H9 (cell line): ENCODE measurements at regions not wholly inside any gene's neighbourhood (a gene's known extent, or its start where the extent isn't known, plus 50 kb on each side); places are given as distances from the start of the nearest gene placed in this dataset.
A peak's percentile ranks its signal among the peaks of the same experiment; 100 is the strongest.
"Not testable (repeated sequence)": the region's sequence is repeated elsewhere in the genome, so short reads cannot be mapped to it uniquely, and the experiment has no call there.

Experiments
- DNase-seq: peaks from one replicate; pipeline ENCODE4 v3.0.0-alpha.2; 2017
- H2AFZ ChIP-seq: one replicate; pipeline ENCODE4 v1.6.1; 2013; ENCODE audit warnings: mild to moderate bottlenecking, low read length, control low read depth, moderate library complexity
- H2AK5ac ChIP-seq: 2 replicates; pipeline ENCODE4 v1.6.1; 2013; ENCODE audit warnings: low read length, control low read depth, mixed read lengths; ENCODE audit not compliant: insufficient read length
- H2BK120ac ChIP-seq: one replicate; pipeline ENCODE4 v1.6.1; 2013; ENCODE audit warnings: low read depth, mild to moderate bottlenecking, low read length, control low read depth, inconsistent platforms; ENCODE audit not compliant: poor library complexity, severe bottlenecking
- H2BK12ac ChIP-seq: 2 replicates; pipeline ENCODE4 v1.6.1; 2013; ENCODE audit warnings: low read length, control low read depth, mixed read lengths, low read depth; ENCODE audit not compliant: insufficient read length
- H2BK15ac ChIP-seq: 2 replicates; pipeline ENCODE4 v1.6.1; 2013; ENCODE audit warnings: low read depth, low read length, control low read depth
- H2BK20ac ChIP-seq: one replicate; pipeline ENCODE4 v1.6.1; 2013; ENCODE audit warnings: low read depth, mild to moderate bottlenecking, low read length, control low read depth, inconsistent platforms; ENCODE audit not compliant: poor library complexity, severe bottlenecking
- H2BK5ac ChIP-seq: 2 replicates; pipeline ENCODE4 v1.6.1; 2013; ENCODE audit warnings: low read length, control low read depth, mixed read lengths; ENCODE audit not compliant: insufficient read length
- H3K14ac ChIP-seq: 2 replicates; pipeline ENCODE4 v1.6.1; 2013; ENCODE audit warnings: low read length, control low read depth; ENCODE audit not compliant: insufficient read depth
- H3K18ac ChIP-seq: 2 replicates; pipeline ENCODE4 v1.6.1; 2013; ENCODE audit warnings: low read depth, mild to moderate bottlenecking, mixed read lengths, low read length, control low read depth; ENCODE audit not compliant: insufficient read length
- H3K23ac ChIP-seq: 2 replicates; pipeline ENCODE4 v1.6.1; 2013; ENCODE audit warnings: low read length, control low read depth, mixed read lengths, low read depth; ENCODE audit not compliant: insufficient read length
- H3K23me2 ChIP-seq: 2 replicates; pipeline ENCODE4 v1.6.1; 2013; ENCODE audit warnings: low read depth, mild to moderate bottlenecking, mixed read lengths, low read length, control low read depth; ENCODE audit not compliant: insufficient read length, poor library complexity, severe bottlenecking
- H3K27ac ChIP-seq: 2 replicates; pipeline ENCODE4 v1.5.1; 2013; ENCODE audit warnings: low read length, control low read depth, mixed read lengths, low read depth; ENCODE audit not compliant: insufficient read length
- H3K27me3 ChIP-seq: 2 replicates; pipeline ENCODE4 v1.6.1; 2013; ENCODE audit warnings: low read length, control low read depth, inconsistent platforms; ENCODE audit not compliant: insufficient read depth
- H3K4ac ChIP-seq: 2 replicates; pipeline ENCODE4 v1.6.1; 2013; ENCODE audit warnings: low read depth, mild to moderate bottlenecking, control low read depth, inconsistent platforms, low read length, moderate library complexity
- H3K4me1 ChIP-seq: 2 replicates; pipeline ENCODE4 v1.6.1; 2013; ENCODE audit warnings: low read length, control low read depth, inconsistent platforms; ENCODE audit not compliant: insufficient read depth
- H3K4me2 ChIP-seq: 2 replicates; pipeline ENCODE4 v1.6.1; 2013; ENCODE audit warnings: low read length, control low read depth, mixed read lengths; ENCODE audit not compliant: insufficient read length, insufficient read depth
- H3K56ac ChIP-seq: 2 replicates; pipeline ENCODE4 v1.6.1; 2013; ENCODE audit warnings: low read depth, mild to moderate bottlenecking, mixed read lengths, low read length, control low read depth; ENCODE audit not compliant: insufficient read length
- H3K79me1 ChIP-seq: 2 replicates; pipeline ENCODE4 v1.6.1; 2013; ENCODE audit warnings: low read depth, mild to moderate bottlenecking, moderate library complexity, low read length, control low read depth, inconsistent platforms; ENCODE audit not compliant: insufficient read depth, poor library complexity, severe bottlenecking
- H3K79me2 ChIP-seq: 2 replicates; pipeline ENCODE4 v1.6.1; 2013; ENCODE audit warnings: low read length, control low read depth, inconsistent platforms; ENCODE audit not compliant: insufficient read depth
- H3K9ac ChIP-seq: 2 replicates; pipeline ENCODE4 v1.6.1; 2013; ENCODE audit warnings: low read length, control low read depth, mixed read lengths; ENCODE audit not compliant: insufficient read length; ENCODE audit errors: extremely low read depth
- H3K9me3 ChIP-seq: one replicate; pipeline ENCODE4 v1.6.1; 2013; ENCODE audit warnings: low read depth, low read length, inconsistent platforms; ENCODE audit not compliant: control insufficient read depth
- H3T11ph ChIP-seq: one replicate; pipeline ENCODE4 v1.6.1; 2013; ENCODE audit warnings: mild to moderate bottlenecking, low read length, control low read depth, inconsistent platforms
- H4K20me1 ChIP-seq: one replicate; pipeline ENCODE4 v1.6.1; 2013; ENCODE audit not compliant: control insufficient read depth, insufficient read length, insufficient read depth
- H4K5ac ChIP-seq: 2 replicates; pipeline ENCODE4 v1.6.1; 2013; ENCODE audit warnings: low read depth, mild to moderate bottlenecking, mixed read lengths, low read length, control low read depth; ENCODE audit not compliant: insufficient read length
- H4K8ac ChIP-seq: replicated peaks from 2 replicates; pipeline ENCODE4 v1.6.1; 2013; ENCODE audit warnings: low read length, control low read depth, mixed read lengths, low read depth; ENCODE audit not compliant: insufficient read length
- H4K91ac ChIP-seq: 2 replicates; pipeline ENCODE4 v1.6.1; 2013; ENCODE audit warnings: low read depth, mild to moderate bottlenecking, moderate library complexity, mixed read lengths, low read length, control low read depth; ENCODE audit not compliant: insufficient read length
- H3K27ac Mint-ChIP-seq, 3 experiments: 2 replicates in 2 of 3; 3 replicates in 1 of 3; pipeline ENCODE4 v1.8.0; 2020 to 2021; ENCODE audit warnings: mixed read lengths in 3 of 3, mild to moderate bottlenecking in 1 of 3, moderate library complexity in 1 of 3
- H3K27me3 Mint-ChIP-seq: 2 replicates; pipeline ENCODE4 v1.8.0; 2021; ENCODE audit warnings: low read depth, mild to moderate bottlenecking, moderate library complexity, mixed read lengths
- H3K36me3 Mint-ChIP-seq, 3 experiments: 2 replicates in 2 of 3; 3 replicates in 1 of 3; pipeline ENCODE4 v1.8.0; 2020 to 2021; ENCODE audit warnings: low read depth in 3 of 3, mixed read lengths in 3 of 3; ENCODE audit not compliant: insufficient read depth in 1 of 3
- H3K4me1 Mint-ChIP-seq, 2 experiments: 2 replicates each; pipeline ENCODE4 v1.8.0; 2020; ENCODE audit warnings: mixed read lengths in 2 of 2
- H3K4me3 Mint-ChIP-seq, 2 experiments: 2 replicates in 1 of 2; 3 replicates in 1 of 2; pipeline ENCODE4 v1.8.0; 2020 to 2021; ENCODE audit warnings: mild to moderate bottlenecking in 2 of 2, mixed read lengths in 2 of 2, moderate library complexity in 1 of 2
- H3K9me3 Mint-ChIP-seq, 2 experiments: 2 replicates in 1 of 2; 3 replicates in 1 of 2; pipeline ENCODE4 v1.8.0; 2020; ENCODE audit warnings: mild to moderate bottlenecking in 2 of 2, mixed read lengths in 2 of 2, moderate library complexity in 1 of 2
- WGBS: extraction: QIAGEN DNeasy Blood & Tissue Kit; methylation state at CpG from one replicate; pipeline ENCODE4 v1.1.7; 2013; ENCODE audit warnings: missing lambda C conversion rate, low lambda C conversion rate, mixed read lengths; ENCODE audit not compliant: insufficient read length; ENCODE audit errors: extremely low coverage; 5-methylcytosine and 5-hydroxymethylcytosine counted together
- TF ChIP-seq, protein P1 (sequence below): fragments of 200-600 bp; sonication (generic); conservative IDR thresholded peaks from 3 replicates; pipeline ENCODE4 v1.8.0; 2021; ENCODE audit warnings: antibody characterized with exemption, mild to moderate bottlenecking

DNA sequence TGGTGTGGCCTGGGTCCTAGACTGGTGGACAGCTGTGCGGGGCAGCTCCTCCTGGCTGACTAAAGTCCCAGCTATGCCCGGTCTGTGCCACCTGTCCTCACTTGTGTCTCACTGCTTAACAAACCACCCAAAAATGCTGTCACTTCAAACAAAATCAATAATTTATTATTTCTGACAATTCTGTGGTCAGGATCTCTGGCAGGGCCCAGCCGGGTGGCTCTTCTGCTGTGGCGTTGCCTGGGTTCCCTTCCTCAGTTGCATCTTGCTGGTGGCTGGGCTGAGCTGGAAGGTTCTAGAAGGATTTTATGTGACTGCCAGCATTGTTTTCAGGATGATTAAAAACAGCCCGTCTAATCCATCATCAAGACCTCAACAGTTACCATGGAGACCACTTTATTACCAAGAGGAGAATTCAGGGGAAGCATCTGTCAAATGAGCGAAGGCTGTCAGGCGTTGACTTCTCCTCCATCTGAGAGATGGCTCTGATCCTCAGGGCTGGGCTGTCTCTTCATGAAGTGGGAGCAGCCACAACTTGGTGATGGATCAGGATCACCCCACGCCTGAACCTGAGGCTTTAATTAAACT is 280.6 kb upstream of the SFSWAP start:
- Histone ChIP-seq H3K9ac (no peak overlapping the region), H2BK20ac (peak overlapping the region; percentile 95), H2BK15ac (no peak overlapping the region), H3T11ph (no peak overlapping the region), H4K91ac (no peak overlapping the region), H2AFZ (no peak overlapping the region), H2BK5ac (no peak overlapping the region), H4K8ac (no peak overlapping the region), H3K27ac (no peak overlapping the region), H3K4me2 (no peak overlapping the region), H3K9me3 (no peaks in the 10 kb centered on the region), H3K56ac (no peak overlapping the region), H2AK5ac (no peak overlapping the region), H3K4me1 (no peaks in the 10 kb centered on the region), H3K14ac (no peak overlapping the region), H4K5ac (peak overlapping the region; percentile 72), H3K18ac (peak overlapping the region; percentile 48), H3K79me2 (no peaks in the 10 kb centered on the region), H3K27me3 (no peaks in the 10 kb centered on the region), H2BK12ac (peak overlapping the region; percentile 62), H3K4ac (no peak overlapping the region), H3K23ac (no peak overlapping the region), H2BK120ac (peak overlapping the region; percentile 30), H4K20me1 (no peaks in the 10 kb centered on the region), H3K79me1 (no peaks in the 10 kb centered on the region), H3K23me2 (no peaks in the 10 kb centered on the region)
- 0 out of 5 replicates have a peak overlapping the region, but pooled peaks of 1 of the 2 experiments have one; percentile 8 for H3K4me3 Mint-ChIP-seq
- peaks cover 19 to 20% of the 10 kb centered on the region in 2 experiments for H3K9me3 Mint-ChIP-seq
- H3K27me3 Mint-ChIP-seq = peaks cover 16% of the 10 kb centered on the region
- peaks cover 5 to 19% (median 15%) of the 10 kb centered on the region in 3 experiments for H3K36me3 Mint-ChIP-seq
- WGBS = no CpG with 5 or more reads among the region's 8 CpGs
- TF ChIP-seq, protein P1, sequence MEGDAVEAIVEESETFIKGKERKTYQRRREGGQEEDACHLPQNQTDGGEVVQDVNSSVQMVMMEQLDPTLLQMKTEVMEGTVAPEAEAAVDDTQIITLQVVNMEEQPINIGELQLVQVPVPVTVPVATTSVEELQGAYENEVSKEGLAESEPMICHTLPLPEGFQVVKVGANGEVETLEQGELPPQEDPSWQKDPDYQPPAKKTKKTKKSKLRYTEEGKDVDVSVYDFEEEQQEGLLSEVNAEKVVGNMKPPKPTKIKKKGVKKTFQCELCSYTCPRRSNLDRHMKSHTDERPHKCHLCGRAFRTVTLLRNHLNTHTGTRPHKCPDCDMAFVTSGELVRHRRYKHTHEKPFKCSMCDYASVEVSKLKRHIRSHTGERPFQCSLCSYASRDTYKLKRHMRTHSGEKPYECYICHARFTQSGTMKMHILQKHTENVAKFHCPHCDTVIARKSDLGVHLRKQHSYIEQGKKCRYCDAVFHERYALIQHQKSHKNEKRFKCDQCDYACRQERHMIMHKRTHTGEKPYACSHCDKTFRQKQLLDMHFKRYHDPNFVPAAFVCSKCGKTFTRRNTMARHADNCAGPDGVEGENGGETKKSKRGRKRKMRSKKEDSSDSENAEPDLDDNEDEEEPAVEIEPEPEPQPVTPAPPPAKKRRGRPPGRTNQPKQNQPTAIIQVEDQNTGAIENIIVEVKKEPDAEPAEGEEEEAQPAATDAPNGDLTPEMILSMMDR = no peak
- DNase-seq = no peak
- H3K27ac Mint-ChIP-seq = no peak overlapping the region
- H3K4me1 Mint-ChIP-seq = peaks cover 18 to 19% of the 10 kb centered on the region in 2 experiments

DNA sequence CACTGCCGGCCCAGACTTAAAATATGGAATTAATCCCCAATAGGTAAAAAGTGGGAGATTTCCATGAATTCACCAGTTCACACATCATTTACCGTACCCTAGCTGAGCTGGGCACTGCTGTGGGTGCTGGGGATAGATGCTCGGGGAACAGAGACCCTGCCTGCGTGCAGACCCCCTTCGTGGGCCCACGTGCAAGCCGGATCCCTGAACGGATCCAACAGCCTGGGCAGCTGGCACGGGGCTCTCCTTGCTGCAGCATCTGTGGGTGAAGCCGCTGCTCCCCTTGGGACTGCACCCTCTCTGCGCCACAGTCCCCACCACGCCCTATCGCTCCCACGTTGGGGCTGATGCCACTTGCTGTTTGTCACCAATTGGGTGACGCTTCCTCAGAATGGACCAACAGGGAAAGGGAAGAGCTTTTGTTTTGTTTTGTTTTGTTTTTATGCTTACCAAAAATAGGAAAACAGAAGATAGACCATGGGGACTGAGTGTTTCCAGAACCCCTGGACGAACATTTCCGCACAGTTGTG is 279.7 kb upstream of the SFSWAP start:
- H3K4me1 ChIP-seq, H3T11ph ChIP-seq, H3K4me2 ChIP-seq, H3K27ac ChIP-seq, H4K5ac ChIP-seq, H2BK5ac ChIP-seq, H3K79me2 ChIP-seq, H4K20me1 ChIP-seq, DNase-seq, H3K18ac ChIP-seq, H3K27me3 ChIP-seq, H2AFZ ChIP-seq, H2AK5ac ChIP-seq, H2BK120ac ChIP-seq, H3K9me3 ChIP-seq, H3K79me1 ChIP-seq, H3K23ac ChIP-seq, H2BK12ac ChIP-seq, H4K8ac ChIP-seq, H3K23me2 ChIP-seq, H3K4ac ChIP-seq, H3K56ac ChIP-seq, H4K91ac ChIP-seq, H3K9ac ChIP-seq, H2BK15ac ChIP-seq, H3K4me3 Mint-ChIP-seq, H3K14ac ChIP-seq, H2BK20ac ChIP-seq, H3K27ac Mint-ChIP-seq: not testable (repeated sequence)
- Mint-ChIP-seq H3K9me3 (peaks cover 11 to 12% of the 10 kb centered on the region in 2 experiments), H3K4me1 (peaks cover 11 to 17% of the 10 kb centered on the region in 2 experiments), H3K27me3 (peaks cover 16% of the 10 kb centered on the region), H3K36me3 (peaks cover 2 to 12% (median 8%) of the 10 kb centered on the region in 3 experiments; a peak in 6 of 7 replicates)
- WGBS = no CpG with 5 or more reads among the region's 17 CpGs
